ENCODE measurements at regions not wholly inside any gene's neighbourhood (a gene's known extent, or its start where the extent isn't known, plus 50 kb on each side); places are given as distances from the start of the nearest gene placed in this dataset.

- intact Hi-C loops (cut with micrococcal nuclease): no loop called here
Observed at GRCh38 chr5:168209997-168210396, 81.4 kb upstream of the WWC1 start.

- intact Hi-C loops (cut with micrococcal nuclease): no loop called here
Observed at GRCh38 chr5:168211245-168211644, 80.2 kb upstream of the WWC1 start.

GRCh38 chr5:168211936-168212335, 79.5 kb upstream of the WWC1 start:
- intact Hi-C loops (cut with micrococcal nuclease): no loop called here

GRCh38 chr5:168214071-168214470, 77.4 kb upstream of the WWC1 start:
- intact Hi-C loops (cut with micrococcal nuclease): no loop called here

GRCh38 chr5:168214886-168215285, 76.6 kb upstream of the WWC1 start:
- intact Hi-C loops (cut with micrococcal nuclease): no loop called here

GRCh38 chr5:168215646-168216045, 75.8 kb upstream of the WWC1 start:
- intact Hi-C loops (cut with micrococcal nuclease): no loop called here

GRCh38 chr5:168216989-168217388, 74.5 kb upstream of the WWC1 start:
- intact Hi-C loops (cut with micrococcal nuclease): no loop called here

- intact Hi-C loops (cut with micrococcal nuclease): no loop called here
Observed at GRCh38 chr5:168217497-168217896, 73.9 kb upstream of the WWC1 start.

- intact Hi-C loops (cut with micrococcal nuclease): loop anchor here (1.0 kb wide), 2 partner anchors 104 to 495 kb away; no protein-coding TSS in a partner anchor
Observed at GRCh38 chr5:168218746-168219145, 72.7 kb upstream of the WWC1 start.

- intact Hi-C loops (cut with micrococcal nuclease): loop anchor here (1.0 kb wide), 2 partner anchors 105 to 496 kb away; no protein-coding TSS in a partner anchor
Observed at GRCh38 chr5:168219515-168220410, 71.7 kb upstream of the WWC1 start.

- intact Hi-C loops (cut with micrococcal nuclease): no loop called here
Observed at GRCh38 chr5:168224085-168224484, 67.4 kb upstream of the WWC1 start.

GRCh38 chr5:168226012-168226411, 65.4 kb upstream of the WWC1 start:
- intact Hi-C loops (cut with micrococcal nuclease): no loop called here

- intact Hi-C loops (cut with micrococcal nuclease): no loop called here
Observed at GRCh38 chr5:168227001-168227400, 64.4 kb upstream of the WWC1 start.

- intact Hi-C loops (cut with micrococcal nuclease): no loop called here
Observed at GRCh38 chr5:168227973-168228615, 63.4 kb upstream of the WWC1 start.

GRCh38 chr5:168228668-168229067, 62.8 kb upstream of the WWC1 start:
- intact Hi-C loops (cut with micrococcal nuclease): no loop called here

- intact Hi-C loops (cut with micrococcal nuclease): no loop called here
Observed at GRCh38 chr5:168234133-168234532, 57.3 kb upstream of the WWC1 start.

- intact Hi-C loops (cut with micrococcal nuclease): no loop called here
Observed at GRCh38 chr5:168238463-168238862, 53.0 kb upstream of the WWC1 start.

- intact Hi-C loops (cut with micrococcal nuclease): no loop called here
Observed at GRCh38 chr5:168239325-168239724, 52.1 kb upstream of the WWC1 start.

All from T-helper 1 cell treated with Interleukin-12 subunit alpha and Interleukin-12 subunit beta and Interleukin-4 antibody, amounts not matched to agents 30 ng/mL and 1 ng/mL, for 36 hours (primary cell).